ENCODE measurements at regions not wholly inside any gene's neighbourhood (a gene's known extent, or its start where the extent isn't known, plus 50 kb on each side); places are given as distances from the start of the nearest gene placed in this dataset.
A peak's percentile ranks its signal among the peaks of the same experiment; 100 is the strongest.
"Not testable (repeated sequence)": the region's sequence is repeated elsewhere in the genome, so short reads cannot be mapped to it uniquely, and the experiment has no call there.

DNA sequence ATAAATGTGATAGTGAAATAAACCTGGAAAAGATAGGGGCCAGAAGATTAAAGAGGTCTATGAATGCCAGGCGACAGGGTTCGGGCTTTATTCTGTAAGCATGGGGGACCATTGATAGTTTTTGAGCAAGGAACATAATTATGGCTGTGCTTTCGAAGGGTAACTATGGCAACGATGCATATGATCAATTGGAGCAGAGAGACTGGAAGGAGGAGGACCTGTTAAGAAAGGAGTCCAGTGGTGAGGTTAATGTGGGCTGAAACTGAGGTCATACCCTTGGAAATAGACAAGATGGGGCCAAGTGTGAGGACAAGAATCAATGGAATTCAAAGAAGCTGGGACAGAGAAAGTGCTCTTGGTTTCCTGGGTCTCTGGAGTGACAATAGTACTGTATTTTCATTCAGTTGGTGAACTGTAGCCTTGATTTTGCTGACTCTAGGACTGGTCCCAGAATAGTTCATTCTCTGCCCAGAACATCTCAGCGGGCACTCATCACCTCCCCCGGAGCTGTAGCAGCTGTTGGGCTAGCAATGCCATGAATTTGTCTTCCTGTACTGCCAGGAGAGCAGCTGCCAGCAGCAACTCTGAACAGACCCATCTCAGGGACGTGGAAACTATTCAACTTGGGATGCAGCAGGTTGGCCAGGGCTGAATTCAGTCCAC lies 108.4 kb downstream of the SRGAP2 start:
- peak; percentile 70 for DNase-seq (ENCODE audit: low spot score)

DNA sequence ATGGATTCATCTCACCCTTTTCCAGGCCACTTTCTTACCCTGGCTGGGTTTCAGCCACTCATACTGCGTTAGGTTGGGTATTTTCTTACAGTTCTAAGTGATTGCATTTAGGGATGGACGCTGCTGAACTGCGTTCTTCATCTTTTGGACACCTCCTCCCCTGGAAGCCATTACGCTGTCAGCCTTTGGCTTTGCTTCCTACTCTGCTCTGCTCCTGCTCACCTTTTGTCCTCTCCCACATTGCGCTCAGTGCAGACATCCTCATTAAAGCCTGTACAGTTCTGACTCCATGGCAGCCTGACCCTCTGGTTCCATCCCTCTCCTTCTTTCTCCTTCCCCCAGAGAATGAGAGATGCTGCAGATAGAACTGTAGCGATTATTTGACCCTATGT lies 108.9 kb downstream of the SRGAP2 start:
- DNase-seq (ENCODE audit: low spot score): not testable (repeated sequence)

DNA sequence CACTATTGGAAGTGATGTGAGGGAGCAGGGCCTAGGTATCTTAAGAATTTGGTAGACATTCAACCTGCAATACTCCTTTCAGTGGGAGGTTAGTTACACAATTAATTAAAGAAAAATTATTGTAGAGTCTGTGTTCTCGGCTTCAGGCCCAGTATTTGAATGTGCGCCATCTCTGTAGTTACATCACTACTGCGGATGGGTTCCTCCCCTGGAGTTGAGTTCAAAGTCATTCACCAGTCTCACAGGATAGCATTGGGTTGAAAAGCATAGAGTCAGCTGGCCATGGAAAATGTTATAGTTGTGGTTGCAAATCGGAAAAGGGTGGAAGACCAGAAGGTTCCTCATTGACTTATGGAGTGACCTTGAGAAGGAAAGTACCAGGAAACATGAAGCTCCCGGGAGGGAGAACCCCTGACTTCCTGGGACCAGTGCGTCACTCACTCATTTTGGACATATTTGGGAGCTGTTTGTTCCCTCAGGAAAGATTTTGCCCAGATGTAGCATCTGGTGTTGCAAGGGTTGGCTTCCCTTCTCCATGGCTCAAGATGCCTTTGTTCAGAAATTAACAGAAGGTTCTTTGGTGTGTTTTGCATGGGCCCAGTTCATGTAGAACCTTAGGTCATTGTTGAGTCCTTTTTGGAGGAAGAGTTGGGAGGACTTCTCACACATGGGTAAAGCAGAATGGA lies 111.8 kb downstream of the SRGAP2 start:
- DNase-seq (ENCODE audit: low spot score): not testable (repeated sequence)

DNA sequence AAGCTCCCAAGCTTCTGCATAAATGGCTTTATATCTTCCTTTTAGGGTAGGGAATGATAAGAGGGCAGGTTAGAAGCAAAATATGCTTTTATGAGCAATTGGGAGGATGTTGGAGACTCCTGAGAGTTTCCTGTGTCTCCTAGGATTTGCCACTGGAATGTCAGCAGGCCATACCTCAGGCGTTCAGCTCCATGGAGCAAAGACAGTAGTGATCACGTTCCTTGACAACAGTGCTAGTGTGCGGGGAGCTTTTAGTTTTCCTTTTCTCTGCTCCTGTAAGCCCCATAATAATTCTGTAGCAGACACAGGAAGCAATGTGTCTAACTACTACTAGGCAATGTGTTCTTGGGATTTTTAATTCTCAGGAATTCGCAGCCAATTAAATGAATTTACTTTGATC lies 113.6 kb downstream of the SRGAP2 start:
- not testable (repeated sequence) for DNase-seq (ENCODE audit: low spot score)

DNA sequence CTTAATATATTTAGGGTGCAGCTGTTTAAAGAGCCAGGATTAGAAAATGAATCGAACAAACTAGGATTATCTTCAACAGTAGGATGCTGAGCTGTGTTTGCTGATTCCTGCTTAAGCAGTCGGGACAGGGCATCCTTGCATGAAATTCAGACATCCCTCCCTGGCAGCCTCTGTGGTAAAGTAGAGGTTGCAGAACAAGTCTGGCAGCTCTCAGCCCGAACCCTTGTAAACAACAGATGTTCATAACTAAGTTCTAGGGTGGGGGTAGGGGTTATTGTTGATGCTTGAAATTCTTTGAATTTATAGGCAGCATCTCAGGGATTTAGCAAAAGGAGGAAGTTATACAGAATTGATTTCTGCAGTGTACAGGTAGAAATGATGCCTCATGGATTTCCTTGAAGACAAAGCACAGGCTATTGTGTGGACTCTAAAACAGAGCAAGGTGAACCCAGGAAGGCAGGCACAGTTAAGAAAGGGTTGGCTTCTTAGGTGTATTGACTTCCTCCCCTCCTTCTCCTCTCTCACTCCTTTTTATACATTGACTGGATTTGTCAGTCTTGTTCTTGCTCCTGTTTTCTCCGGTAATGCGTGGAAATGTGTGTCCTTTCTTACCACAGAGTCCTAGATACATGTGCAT lies 114.7 kb downstream of the SRGAP2 start:
- not testable (repeated sequence) for DNase-seq (ENCODE audit: low spot score)

DNA sequence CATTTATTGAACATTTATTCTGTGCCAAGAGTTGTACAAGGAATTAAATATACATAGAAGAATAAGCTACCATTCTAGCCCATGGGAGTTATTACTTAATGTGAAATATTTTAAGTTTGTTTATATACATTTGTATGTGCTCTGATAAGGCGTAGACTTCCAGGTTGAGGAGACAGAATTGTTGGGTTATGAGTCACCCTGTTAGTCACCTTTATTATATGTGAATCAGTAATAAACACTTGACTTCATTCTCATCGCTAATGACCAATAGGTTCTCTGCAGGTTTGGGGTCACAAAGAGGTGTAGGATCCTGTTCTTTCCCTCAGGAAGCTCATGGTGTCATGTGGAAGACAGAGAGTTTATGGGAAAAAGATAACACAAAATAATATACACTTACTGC lies 116.9 kb downstream of the SRGAP2 start:
- not testable (repeated sequence) for DNase-seq (ENCODE audit: low spot score)

DNA sequence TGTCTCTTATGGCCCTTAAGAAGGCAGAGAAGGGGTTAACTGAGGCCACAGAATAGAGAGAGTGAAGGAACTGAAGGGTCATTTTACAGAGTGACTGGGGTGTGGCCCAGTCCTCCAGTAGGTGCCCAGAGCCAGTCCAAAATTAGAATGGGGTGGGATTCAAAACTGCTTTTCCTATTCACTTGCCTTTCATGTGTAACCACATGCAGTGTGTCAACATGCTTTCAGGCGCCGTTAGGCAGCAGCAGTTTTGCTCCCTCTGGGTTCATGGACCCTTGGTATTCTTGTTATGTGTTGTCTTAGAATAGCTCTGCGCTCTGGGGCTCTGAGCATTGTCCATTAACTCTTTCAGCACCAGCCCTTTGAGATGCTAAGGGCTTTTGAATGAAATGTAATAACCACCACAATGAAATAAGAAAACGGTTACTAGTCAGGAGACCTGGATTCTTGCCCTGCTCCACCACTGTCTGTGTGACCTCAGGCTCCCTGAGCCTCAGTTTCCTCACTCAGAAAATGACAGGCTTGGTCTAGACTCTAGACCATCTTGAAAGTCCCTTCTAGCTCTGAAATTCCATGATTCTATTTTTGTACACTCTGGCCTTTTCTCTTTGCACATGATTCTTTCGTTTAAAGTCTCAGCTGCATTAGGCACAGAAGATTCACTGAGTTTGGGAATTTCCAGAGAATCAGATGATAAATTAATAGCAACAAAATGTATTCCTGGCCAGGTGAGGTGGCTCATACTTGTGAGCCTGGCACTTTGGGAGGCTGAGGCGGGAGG lies 123.0 kb downstream of the SRGAP2 start:
- not testable (repeated sequence) for DNase-seq (ENCODE audit: low spot score)

DNA sequence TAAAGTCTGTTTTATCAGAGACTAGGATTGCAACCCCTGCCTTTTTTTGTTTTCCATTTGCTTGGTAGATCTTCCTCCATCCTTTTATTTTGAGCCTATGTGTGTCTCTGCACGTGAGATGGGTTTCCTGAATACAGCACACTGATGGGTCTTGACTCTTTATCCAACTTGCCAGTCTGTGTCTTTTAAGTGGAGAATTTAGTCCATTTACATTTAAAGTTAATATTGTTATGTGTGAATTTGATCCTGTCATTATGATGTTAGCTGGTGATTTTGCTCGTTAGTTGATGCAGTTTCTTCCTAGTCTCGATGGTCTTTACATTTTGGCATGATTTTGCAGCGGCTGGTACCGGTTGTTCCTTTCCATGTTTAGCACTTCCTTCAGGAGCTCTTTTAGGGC lies 128.3 kb downstream of the SRGAP2 start:
- DNase-seq (ENCODE audit: low spot score): not testable (repeated sequence)

DNA sequence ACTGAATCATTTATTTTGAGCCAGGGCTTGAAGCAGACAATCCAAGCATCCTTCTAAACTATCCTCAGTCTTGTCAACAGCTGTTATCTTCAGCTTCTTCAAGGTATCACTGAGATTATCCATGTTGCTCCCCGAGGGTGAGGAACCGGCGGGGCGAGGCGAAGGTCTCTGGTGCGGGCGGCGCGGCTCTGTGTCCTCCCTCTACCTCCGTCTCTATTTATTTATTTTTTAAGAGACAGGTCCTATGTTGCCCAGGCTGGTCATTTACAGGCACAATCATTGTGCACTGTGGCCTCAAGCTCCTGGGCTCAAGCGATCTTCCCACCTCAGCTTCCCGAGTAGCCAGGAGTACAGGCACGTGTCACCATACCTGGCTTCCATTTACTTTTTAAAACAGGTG lies 130.0 kb downstream of the SRGAP2 start:
- DNase-seq (ENCODE audit: low spot score): not testable (repeated sequence)

DNA sequence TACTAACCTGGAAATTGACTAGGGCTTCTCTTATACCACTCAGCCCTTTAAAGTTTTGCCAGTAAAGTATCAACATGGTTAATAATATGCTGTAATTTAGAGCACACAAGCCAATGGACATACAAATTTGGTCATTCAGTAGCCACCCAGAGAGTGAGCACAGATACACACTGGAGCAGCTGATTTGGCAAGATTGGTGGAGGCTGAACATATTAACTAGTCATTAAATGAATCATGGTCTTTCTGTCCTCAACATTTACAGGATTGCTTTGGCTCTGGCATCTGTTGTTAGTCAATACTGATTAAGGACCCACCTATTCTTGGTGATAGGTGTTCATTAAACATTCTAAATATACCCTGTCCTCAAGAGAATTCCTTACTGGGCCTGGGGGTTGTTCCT lies 130.6 kb downstream of the SRGAP2 start:
- not testable (repeated sequence) for DNase-seq (ENCODE audit: low spot score)

DNA sequence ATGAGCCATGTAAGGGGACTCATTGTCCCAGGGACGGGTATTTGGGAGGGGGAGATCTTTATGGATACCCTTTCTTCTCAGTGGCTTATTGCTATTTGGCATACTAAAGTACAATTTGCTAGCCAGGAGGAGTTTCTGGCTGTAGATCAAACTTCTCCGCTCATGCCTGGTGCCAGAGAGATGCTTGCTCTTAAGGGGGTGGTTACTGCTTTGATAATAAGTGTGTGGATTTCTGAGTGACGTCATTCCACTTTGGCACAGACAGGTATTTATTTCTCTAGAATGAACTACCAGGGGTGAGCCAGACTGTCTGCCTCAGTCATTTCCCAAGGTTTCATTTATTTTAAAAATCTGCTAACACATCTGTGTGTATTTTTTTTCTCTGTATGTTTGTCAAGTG lies 131.1 kb downstream of the SRGAP2 start:
- not testable (repeated sequence) for DNase-seq (ENCODE audit: low spot score)

DNA sequence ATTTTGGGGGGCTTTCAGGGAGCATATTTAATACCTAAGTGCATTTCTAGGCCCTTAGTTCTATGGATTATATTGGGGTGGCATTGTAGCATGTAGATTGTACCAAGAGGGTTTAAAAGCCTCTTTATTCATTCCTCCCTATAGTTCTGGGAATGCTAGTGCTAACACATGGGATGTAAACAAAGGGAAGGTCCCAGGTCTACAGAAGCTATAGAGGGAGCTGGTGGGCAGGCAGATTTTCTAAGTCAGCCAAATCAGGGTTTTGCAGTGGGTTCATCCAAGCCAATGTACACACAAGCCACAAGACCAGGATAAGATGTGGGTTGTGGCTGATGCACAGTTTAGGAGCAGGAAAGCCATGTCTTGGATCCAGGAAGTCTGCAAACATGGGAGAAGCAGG lies 131.8 kb downstream of the SRGAP2 start:
- DNase-seq (ENCODE audit: low spot score): not testable (repeated sequence)

DNA sequence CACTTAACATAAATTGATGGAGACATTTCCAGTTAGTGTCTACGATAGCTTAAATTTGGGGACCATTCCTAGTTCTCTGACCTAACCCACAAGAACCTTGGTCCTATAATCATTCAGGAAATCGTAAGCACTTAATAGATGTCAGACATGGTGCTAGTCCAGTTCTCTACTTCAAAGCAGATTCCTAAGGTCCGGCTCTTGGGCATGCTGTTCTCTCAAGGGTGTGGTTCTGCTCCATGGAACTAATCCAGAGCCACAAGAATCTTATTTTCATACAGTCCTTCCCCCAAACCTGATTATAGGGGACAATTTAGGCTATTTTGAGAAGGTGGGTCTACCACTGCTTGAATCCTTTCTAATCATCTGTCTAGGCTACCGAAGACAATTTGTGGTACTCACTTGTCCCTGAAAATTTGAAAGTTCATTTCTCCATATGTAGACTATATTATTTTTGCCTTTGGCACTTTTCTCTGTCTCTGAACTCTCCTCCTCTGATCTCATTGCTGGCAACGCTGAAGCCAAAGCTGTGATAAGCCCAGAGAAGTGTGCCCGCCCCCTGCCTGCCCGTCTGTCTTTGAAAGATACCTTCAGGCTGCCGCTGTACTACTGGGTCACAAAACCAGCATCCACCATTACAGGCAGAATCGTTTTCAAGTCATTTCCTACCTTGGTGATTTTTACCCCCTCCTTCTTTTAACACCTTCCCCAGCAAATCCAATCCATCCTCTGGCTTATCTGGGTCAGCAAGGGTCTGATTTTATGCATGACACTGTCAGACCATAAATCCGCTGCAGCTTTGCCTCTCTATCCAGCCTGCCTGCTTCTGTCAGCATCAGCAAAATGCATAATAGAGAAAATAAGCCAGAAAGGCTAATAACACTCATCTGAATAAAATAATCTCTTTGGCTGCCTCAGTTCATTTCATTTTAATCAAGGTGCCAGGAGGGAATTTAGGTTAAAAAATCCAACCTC lies 132.8 kb downstream of the SRGAP2 start:
- DNase-seq (ENCODE audit: low spot score): not testable (repeated sequence)

DNA sequence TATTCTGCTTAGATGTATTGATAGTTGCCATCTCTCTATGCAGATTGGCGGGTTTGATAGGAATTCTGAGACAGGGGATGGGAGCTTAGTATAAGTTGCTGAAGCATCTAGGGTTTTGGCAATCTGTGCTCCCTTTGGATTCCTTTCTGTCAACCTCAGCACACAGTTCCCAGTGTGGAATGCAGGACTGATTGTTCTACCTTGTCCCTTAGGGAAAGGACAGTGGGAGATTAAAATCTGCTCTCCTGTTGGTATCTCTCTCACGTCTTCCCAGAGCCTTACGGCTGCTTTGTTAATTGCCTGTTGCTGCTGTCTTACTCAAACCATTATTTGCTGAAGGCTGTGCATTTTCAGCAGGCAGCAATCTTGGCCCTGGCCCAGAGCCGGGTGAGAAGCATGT lies 133.3 kb upstream of the IKBKE start:
- DNase-seq (ENCODE audit: low spot score): not testable (repeated sequence)

DNA sequence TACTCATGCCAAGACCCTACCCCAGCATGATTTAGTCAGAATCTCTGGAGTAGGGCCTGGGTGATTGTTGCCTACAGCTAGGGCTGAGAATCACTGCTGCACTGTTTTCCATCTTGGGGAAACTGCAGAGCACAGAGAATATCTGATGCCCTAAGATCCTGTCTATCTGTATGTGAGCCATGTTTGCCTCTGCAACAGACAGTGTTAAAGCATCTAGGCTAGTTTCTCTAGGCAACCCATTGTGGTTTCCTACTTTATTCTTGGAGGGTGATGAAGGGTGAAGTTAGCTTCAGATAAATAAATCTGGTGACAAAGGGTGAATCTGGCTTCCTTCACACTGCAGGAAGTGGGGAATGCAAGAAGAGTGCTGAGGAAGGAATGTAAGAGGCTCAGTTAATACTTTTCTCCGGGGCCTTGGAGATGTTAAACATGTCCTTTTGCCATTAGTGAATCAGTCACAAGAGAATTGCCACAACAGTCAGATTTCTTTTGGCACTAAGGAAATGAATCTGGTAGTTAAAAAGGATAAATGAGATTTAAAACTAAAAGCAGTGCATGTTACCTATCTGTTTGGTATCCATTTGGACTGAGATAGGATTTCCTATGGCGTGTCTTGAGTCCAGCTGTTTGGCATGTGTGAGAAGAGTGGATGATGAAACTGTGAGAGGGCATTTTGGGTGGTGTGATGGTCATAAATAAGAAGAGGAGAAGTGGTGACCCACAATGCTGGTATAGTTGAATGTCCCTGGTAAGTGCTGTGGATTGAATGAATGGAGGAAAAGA lies 119.6 kb upstream of the IKBKE start:
- not testable (repeated sequence) for DNase-seq (ENCODE audit: low spot score)

DNA sequence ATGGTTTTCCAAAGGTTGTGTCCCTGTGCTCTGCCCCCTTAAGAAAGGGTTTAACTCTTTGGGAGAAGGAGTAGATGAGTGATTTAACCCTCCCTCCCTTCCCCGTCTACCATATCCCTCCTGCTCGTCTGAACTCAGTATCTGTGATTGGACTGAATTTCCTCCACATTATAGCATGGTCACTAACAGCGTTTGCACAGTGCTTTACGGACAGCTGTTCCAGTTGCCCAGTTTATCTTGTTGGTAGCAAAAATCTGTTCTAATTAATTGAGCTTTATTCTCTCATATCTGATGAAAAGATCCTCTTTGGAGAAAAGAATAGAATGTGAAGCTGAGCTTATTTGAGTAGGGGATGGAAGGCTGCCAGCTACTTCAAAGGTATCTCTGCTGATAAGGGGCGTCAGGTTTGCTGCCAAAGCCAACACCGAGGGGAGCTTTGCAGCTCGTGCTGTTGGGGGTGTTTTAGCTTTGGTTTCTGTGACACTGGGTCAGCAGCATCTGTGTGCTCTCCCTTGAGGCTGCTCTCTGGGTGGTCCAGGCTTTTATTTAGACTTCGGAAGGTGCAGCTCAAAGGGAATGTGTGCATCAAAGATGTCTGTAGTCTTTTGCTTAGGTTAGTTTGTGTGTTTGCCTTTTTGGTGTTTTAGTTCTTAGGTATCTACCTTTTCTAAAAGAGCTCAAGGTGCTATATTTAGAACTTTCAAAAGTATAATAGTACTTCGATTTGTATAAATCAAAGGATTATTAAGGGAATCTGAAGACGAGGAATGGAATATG lies 118.8 kb upstream of the IKBKE start:
- not testable (repeated sequence) for DNase-seq (ENCODE audit: low spot score)

DNA sequence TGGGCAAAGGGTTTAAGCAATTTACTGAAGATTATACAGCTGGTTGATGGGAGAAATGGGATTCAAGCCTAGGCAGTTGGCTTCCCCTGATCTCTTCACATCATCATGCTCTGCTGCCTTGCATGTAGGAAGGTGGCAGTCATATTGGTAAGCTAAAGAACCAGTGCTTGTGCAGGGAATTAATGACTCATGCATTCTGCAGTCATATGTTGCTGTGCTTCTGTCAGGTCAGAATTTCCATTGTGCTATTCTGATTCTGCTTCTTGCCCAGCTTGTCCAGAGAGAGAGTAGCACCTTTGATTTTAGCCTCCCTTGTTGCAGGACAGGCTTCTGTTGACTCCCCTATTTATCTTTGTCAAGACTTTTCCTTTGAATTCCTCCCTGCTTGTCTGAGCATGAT lies 114.0 kb upstream of the IKBKE start:
- DNase-seq (ENCODE audit: low spot score): not testable (repeated sequence)

DNA sequence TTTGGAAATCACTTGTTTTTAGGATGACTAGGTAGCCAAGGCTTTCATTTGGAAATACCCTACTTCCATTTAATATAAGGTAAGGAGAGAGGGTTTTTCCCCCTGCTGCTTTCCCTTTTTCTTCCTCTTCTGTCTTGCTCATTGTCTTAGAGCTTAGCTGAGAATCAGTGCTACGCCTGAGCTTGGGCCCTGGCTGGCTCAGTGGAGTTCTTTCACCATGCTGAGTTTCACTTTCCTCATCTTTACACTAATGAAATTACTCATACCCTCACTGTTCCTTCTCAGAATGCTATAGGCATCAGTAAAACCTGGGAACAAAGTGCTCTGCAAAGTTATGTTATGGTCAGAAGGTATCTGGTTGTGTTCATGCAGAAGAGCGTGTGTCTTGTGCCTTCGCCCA lies 112.3 kb upstream of the IKBKE start:
- not testable (repeated sequence) for DNase-seq (ENCODE audit: low spot score)

DNA sequence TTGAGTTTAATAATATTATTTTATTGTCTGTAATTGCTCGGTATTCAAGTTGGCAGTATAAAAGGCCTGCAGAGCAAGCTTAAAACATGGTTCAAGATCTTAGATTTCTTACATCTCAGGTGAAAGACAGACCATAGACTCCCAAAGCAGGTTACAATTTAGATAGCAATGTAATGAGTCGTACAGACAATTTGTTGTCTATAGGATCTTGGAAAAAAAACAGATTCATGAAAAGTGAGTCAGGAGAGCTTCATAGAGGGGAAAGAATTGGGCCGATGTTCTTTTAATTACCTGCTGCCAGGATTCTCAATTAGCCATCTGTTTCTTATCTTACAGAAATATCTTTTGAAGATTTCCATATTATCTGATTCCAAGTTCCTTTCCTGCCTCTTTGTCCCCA lies 111.5 kb upstream of the IKBKE start:
- DNase-seq (ENCODE audit: low spot score): not testable (repeated sequence)
